GM21723 (cell line): ENCODE measurements at regions not wholly inside any gene's neighbourhood (a gene's known extent, or its start where the extent isn't known, plus 50 kb on each side); places are given as distances from the start of the nearest gene placed in this dataset.
A peak's percentile ranks its signal among the peaks of the same experiment; 100 is the strongest.
"Not testable (repeated sequence)": the region's sequence is repeated elsewhere in the genome, so short reads cannot be mapped to it uniquely, and the experiment has no call there.

Experiments
- ATAC-seq: cut with Tn5 transposase; IDR thresholded peaks from one replicate; pipeline ENCODE4 v1.9.1; 2021; ENCODE audit warnings: mild to moderate bottlenecking, moderate library complexity; ENCODE audit not compliant: unreplicated experiment

GRCh38 chrX:73963682-73964081, 111.2 kb upstream of the XIST start:
- ATAC-seq, result no peak

GRCh38 chrX:73962948-73963347, 110.4 kb upstream of the XIST start:
- ATAC-seq, result no peak

- not testable (repeated sequence) for ATAC-seq
Measured at GRCh38 chrX:73961867-73962266, 109.4 kb upstream of the XIST start.

GRCh38 chrX:73944563-73944908, 92.0 kb upstream of the XIST start:
- ATAC-seq, result peak; percentile 7

GRCh38 chrX:73943693-73944562, 91.4 kb upstream of the XIST start:
- ATAC-seq, result peak; percentile 97

- ATAC-seq, result no peak
Measured at GRCh38 chrX:73940893-73941470, 88.5 kb upstream of the XIST start.

- not testable (repeated sequence) for ATAC-seq
Measured at GRCh38 chrX:73937843-73938242, 85.3 kb upstream of the XIST start.

GRCh38 chrX:73932522-73932921, 80.0 kb upstream of the XIST start:
- ATAC-seq, result no peak

GRCh38 chrX:73930300-73930699, 77.8 kb upstream of the XIST start:
- no peak for ATAC-seq

GRCh38 chrX:73922856-73923455, 70.4 kb upstream of the XIST start:
- ATAC-seq, result no peak

- no peak for ATAC-seq
Measured at GRCh38 chrX:73916931-73917667, 64.6 kb upstream of the XIST start.

- ATAC-seq, result no peak
Measured at GRCh38 chrX:73916489-73916888, 64.0 kb upstream of the XIST start.

GRCh38 chrX:73914792-73915191, 62.3 kb upstream of the XIST start:
- ATAC-seq, result not testable (repeated sequence)

GRCh38 chrX:73913580-73913979, 61.1 kb upstream of the XIST start:
- ATAC-seq, result no peak

GRCh38 chrX:73911946-73912345, 59.4 kb upstream of the XIST start:
- ATAC-seq, result not testable (repeated sequence)

- ATAC-seq, result not testable (repeated sequence)
Measured at GRCh38 chrX:73905749-73906374, 53.3 kb upstream of the XIST start.

- no peak for ATAC-seq
Measured at GRCh38 chrX:73903941-73904340, 51.4 kb upstream of the XIST start.
